ENCODE measurements at regions not wholly inside any gene's neighbourhood (a gene's known extent, or its start where the extent isn't known, plus 50 kb on each side); places are given as distances from the start of the nearest gene placed in this dataset.

DNA sequence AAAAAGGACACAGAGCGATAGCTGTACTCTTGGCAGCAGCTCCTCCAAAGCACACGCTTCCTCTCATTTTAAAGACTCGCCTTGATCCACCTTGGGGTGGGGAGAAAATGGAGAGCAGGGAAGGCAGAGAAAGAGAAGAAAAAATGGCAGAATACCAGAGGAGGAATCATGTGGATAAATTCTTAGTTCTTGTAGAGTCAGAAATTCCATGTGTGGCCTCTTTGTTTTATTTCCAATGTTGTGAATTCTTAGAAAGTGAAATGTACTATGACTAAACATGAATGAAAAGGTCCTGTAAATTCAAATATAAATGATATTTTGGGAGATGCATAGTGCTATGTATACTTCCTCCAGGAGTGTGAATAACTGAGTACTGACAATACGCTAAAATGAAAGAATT lies 89.7 kb upstream of the SESTD1 start:
- DNase-seq (ENCODE audit: low read depth), result no peak
- TF ChIP-seq, protein P1, sequence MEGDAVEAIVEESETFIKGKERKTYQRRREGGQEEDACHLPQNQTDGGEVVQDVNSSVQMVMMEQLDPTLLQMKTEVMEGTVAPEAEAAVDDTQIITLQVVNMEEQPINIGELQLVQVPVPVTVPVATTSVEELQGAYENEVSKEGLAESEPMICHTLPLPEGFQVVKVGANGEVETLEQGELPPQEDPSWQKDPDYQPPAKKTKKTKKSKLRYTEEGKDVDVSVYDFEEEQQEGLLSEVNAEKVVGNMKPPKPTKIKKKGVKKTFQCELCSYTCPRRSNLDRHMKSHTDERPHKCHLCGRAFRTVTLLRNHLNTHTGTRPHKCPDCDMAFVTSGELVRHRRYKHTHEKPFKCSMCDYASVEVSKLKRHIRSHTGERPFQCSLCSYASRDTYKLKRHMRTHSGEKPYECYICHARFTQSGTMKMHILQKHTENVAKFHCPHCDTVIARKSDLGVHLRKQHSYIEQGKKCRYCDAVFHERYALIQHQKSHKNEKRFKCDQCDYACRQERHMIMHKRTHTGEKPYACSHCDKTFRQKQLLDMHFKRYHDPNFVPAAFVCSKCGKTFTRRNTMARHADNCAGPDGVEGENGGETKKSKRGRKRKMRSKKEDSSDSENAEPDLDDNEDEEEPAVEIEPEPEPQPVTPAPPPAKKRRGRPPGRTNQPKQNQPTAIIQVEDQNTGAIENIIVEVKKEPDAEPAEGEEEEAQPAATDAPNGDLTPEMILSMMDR (conservative IDR thresholded peaks at IDR 0.05; ENCODE audit: low read depth, low read length), result no peak

DNA sequence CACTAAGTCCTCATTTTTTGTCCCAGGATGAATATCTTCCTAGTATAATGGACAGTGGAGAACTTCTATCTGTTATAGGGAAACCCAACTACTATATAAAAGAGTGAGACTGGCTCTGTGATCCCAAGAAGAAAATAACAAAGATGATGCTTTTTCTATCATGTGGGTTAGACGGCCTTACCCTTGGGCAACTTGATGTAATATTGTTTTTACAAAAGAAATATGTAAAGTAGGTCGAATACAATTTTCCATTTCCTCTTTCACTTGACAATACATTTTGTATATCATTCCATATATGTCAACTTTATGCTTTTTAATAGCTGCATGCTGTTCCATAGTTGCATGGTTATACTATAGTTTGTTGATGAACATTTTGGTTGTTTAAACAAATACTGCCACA lies 87.5 kb upstream of the SESTD1 start:
- TF ChIP-seq, protein P1 (conservative IDR thresholded peaks at IDR 0.05; ENCODE audit: low read depth, low read length), result no peak
- no peak overlapping the region for H3K4me3 ChIP-seq (ENCODE audit: low read depth, low read length)
- DNase-seq (ENCODE audit: low read depth), result no peak

More for the DNA sequence above, 89.7 kb upstream of the SESTD1 start:
- no peak overlapping the region for H3K4me3 ChIP-seq (ENCODE audit: low read depth, low read length)

DNA sequence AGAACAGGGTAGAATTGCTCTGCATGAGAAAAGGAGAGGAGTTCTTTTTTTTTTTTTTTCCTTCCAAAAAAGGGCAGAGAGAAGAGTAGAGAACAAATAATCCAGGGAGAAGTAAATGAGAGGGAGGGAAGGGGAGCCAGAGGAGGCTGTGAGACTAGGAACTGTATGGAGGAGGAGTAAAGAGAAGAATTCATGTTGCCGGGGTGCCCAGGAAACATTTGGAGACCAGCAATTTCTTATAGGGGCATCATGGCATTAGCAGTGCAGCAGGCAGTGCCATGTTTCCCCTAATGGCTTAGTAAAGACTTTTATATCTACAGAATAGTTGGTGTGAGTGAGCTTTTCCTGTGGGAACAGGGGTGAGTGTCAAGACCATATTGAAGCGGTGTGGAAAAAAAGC lies 86.4 kb upstream of the SESTD1 start:
- DNase-seq (ENCODE audit: low read depth), result no peak
- no peak overlapping the region for H3K4me3 ChIP-seq (ENCODE audit: low read depth, low read length)
- TF ChIP-seq, protein P1 (conservative IDR thresholded peaks at IDR 0.05; ENCODE audit: low read depth, low read length), result no peak

DNA sequence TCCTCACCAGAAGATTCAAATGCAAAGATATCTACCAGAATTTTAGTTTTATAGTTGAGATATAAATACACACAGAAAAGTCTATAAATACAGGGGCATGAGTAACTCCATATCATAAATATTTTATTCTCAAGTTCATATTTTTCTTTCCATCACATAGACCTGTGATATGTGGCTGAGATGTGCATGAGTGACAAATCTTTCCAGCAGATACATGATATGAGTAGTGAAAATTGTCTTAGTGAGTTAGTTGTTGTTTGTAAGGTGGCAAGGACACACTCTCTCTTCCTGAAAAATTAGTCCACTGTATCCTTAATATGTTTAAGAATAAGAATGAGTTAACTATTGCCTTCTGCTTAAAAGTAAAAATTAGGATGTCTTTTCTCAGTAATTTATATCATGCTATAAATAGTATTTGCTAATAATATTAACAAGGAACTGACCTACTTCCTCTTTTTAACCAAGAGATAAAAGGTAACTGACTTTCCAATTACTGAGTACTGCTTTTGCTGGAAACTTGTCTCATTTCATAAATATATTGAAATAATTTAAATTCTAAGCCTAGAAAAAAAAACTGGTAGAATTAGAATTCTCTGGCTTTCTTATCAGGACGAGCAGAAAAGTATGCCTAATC lies 85.2 kb upstream of the SESTD1 start:
- TF ChIP-seq, protein P1 (conservative IDR thresholded peaks at IDR 0.05; ENCODE audit: low read depth, low read length), result no peak
- no peak overlapping the region for H3K4me3 ChIP-seq (ENCODE audit: low read depth, low read length)
- no peak for DNase-seq (ENCODE audit: low read depth)

DNA sequence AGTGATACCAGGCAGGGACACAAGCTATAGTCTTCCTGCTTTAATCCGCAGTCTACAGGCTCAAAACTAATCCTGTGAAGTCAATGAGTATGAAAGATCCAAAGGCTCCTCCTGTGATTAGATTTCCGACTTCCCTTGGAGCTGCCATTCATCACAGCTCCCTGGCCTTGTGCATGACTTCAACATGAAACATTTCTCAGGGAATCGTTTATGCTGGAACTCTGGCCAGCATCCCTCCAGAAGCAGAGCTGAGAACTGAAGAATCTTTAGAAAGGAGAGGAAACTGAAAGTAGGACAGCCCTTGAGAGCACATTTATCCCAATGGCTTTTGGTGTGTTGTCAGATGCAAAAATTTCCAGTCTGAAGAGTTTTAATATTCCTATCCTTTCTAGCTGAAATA lies 84.3 kb upstream of the SESTD1 start:
- DNase-seq (ENCODE audit: low read depth), result no peak
- TF ChIP-seq, protein P1 (conservative IDR thresholded peaks at IDR 0.05; ENCODE audit: low read depth, low read length), result no peak

DNA sequence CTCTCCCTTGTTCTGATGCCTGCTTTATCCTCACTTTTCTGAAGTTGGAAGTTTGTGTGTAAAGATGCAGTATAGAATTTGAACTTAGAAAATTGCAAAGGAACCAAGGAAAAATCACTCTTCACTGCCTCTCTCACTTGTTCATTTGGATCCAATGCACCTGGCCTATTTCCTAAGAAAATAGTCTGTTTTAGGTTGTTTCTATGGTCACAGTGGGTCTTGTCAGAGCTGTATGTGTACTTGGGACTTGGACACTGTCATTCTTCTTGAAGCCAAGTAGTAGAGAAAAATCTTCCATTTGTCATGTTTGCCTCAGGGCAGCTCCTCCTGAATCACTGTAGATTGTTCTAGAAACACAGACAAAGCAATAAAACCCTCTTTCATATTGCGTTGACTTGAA lies 80.3 kb upstream of the SESTD1 start:
- H3K4me3 ChIP-seq (ENCODE audit: low read depth, low read length), result no peak overlapping the region
- TF ChIP-seq, protein P1 (conservative IDR thresholded peaks at IDR 0.05; ENCODE audit: low read depth, low read length), result no peak
- DNase-seq (ENCODE audit: low read depth), result no peak

More for the DNA sequence above, 84.3 kb upstream of the SESTD1 start:
- no peak overlapping the region for H3K4me3 ChIP-seq (ENCODE audit: low read depth, low read length)

DNA sequence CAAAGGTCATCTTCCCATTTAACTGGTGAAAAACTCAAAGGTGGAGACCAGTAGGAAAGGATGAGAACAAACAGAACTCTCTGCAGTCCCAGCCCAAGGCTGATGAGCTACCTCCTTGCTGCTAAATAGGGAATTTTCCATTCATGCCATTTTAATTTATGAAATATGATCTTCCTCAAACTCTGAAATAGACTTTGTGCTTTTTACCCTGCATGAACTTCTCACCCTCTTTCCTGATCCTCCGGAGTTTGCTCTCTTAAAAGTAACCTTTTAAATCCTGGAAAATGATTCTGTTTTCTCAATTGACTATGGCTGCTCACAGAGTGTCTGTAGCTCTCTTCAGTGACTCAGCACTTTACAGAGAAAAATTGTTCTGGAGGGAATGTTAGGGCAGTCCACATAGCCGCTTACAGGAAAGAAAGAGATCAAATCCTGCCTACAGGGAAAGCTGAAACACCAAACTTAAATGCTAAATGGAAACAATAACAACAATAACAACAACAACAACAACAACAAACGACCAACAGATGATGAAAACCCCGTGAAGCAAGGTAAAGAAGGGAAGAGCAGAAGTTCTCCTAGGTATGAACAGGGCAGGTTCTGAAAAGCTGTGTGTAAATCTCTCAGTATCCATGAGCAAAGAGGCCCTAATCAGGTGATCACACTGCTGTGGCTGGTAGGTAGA lies 79.8 kb upstream of the SESTD1 start:
- DNase-seq (ENCODE audit: low read depth), result no peak
- no peak overlapping the region for H3K4me3 ChIP-seq (ENCODE audit: low read depth, low read length)
- TF ChIP-seq, protein P1 (conservative IDR thresholded peaks at IDR 0.05; ENCODE audit: low read depth, low read length), result no peak

All from epithelial cell of proximal tubule (primary cell).